GM18502 (cell line): ENCODE measurements at regions not wholly inside any gene's neighbourhood (a gene's known extent, or its start where the extent isn't known, plus 50 kb on each side); places are given as distances from the start of the nearest gene placed in this dataset.

ENCODE experiments used
- ATAC-seq: cut with Tn5 transposase; IDR thresholded peaks from one replicate; pipeline ENCODE4 v1.9.1; 2021; ENCODE audit warnings: mild to moderate bottlenecking; ENCODE audit not compliant: unreplicated experiment, poor library complexity

GRCh38 chr2:8622924-8623465 is 58.9 kb upstream of the ID2 start:
- ATAC-seq: no peak

GRCh38 chr2:8623576-8623957 is 58.3 kb upstream of the ID2 start:
- no peak for ATAC-seq

- ATAC-seq: no peak
Measured at GRCh38 chr2:8623958-8624591, 57.8 kb upstream of the ID2 start.

DNA sequence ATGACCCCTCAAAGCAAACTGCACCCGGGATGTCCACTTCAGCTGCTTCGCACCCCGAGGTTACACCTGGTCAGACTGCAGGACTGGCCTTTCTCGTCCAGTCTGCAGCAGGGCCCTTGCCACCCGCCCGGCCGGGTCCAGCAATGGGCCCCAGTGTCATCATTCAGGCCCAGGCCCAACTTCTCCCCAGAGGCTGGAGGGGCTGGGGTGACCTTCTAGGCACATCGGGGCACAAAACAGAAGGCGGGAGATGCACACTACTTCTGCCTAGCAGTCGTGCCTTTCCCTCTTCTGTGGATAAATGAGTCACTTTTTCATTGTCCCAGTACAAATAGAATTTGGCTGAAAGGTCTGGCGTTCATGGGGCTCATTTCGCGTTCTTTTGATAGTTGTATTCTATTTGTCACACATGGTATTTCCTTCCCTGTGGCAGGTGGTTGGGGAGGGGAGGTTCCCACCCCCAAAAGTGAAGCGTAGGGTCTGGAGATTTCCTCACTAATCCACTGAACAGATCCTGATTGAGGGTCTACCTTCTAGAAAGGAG is 56.9 kb upstream of the ID2 start:
- no peak for ATAC-seq

- no peak for ATAC-seq
Measured at GRCh38 chr2:8625399-8626300, 56.2 kb upstream of the ID2 start.

GRCh38 chr2:8626572-8626971 is 55.3 kb upstream of the ID2 start:
- ATAC-seq: no peak

DNA sequence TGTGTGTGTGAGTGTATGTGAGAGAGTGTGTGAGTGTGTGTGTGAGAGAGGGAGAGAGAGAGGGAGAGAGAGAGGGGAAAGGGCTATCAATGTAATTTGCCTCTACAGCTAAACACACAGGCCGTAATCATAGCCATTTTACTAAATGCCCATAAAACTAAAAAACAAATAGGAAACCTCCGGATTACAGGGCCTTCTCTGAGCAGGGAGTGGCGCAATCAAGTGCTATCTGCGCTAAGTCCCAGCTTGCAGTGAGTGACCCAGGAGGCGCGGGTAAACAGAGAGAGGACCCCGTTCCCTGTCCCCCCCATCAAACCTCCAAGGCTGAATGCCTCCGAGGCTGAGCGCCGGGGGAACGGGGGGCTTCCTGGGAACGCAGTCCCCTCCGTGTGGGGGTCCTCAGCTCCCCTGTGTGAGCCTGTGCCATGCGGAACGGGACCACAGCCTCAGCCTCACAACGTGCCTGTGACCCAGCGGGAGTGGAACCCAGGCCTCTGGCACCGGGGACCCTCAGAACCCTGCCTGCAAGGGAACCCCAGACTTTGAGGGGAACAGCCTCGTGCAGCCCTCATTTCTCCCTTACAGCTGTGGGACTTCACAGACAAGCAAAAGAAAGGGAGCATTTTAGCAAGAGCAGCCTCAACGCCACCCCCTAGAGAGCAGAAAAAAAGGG is 54.7 kb upstream of the ID2 start:
- ATAC-seq: no peak

GRCh38 chr2:8627692-8628085 is 54.2 kb upstream of the ID2 start:
- ATAC-seq: no peak

- no peak for ATAC-seq
Measured at GRCh38 chr2:8628179-8628865, 53.5 kb upstream of the ID2 start.

GRCh38 chr2:8628866-8629209 is 53.0 kb upstream of the ID2 start:
- ATAC-seq: no peak

- no peak for ATAC-seq
Measured at GRCh38 chr2:8629402-8629801, 52.5 kb upstream of the ID2 start.

- no peak for ATAC-seq
Measured at GRCh38 chr2:8630676-8631464, 51.0 kb upstream of the ID2 start.

DNA sequence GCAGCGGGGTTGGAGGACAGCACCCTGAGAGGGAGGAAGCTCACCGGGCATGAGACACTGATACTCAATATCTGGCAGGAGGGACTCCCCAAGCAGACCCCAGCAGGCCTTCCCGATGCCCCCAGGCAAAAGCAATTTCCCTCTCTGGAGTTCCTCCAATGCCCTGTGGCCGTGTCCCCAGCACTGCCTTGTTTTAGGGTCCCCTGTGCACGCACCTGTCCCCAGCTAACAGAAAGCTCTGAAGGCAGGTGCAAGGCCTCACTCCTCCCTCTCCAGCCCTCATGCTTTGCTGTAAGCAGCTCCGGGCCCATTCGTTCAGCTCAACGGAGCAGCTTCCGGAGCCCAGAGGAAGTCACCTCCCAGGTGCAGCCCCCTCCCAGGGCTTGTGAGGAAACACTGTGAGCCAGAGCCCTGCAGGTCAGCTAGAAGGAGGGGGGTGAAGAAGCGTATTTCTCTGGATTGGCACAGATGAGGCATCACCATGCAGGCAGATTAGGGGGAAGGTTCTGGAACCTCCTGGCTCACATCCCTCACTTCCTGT is 50.3 kb upstream of the ID2 start:
- no peak for ATAC-seq
